GM10266 (cell line): ENCODE measurements at regions not wholly inside any gene's neighbourhood (a gene's known extent, or its start where the extent isn't known, plus 50 kb on each side); places are given as distances from the start of the nearest gene placed in this dataset.

Experiments used
- DNase-seq: peaks from one replicate; pipeline ENCODE4 v3.0.0; 2012; ENCODE audit errors: extremely low spot score
- CTCF ChIP-seq: IDR thresholded peaks from 2 replicates; pipeline ENCODE4 v1.5.1; 2012; ENCODE audit warnings: mild to moderate bottlenecking, low read depth; ENCODE audit not compliant: control insufficient read depth, insufficient read depth; ENCODE audit errors: missing control alignments

- DNase-seq: no peak
- no peak for TF ChIP-seq CTCF
These were observed 2463.1 kb downstream of the PCDH9 start for GRCh38 chr13:64767054-64767453.

GRCh38 chr13:64765636-64766035 is 2464.5 kb downstream of the PCDH9 start:
- no peak for TF ChIP-seq CTCF
- no peak for DNase-seq

- DNase-seq: no peak
These were observed 2471.5 kb downstream of the PCDH9 start for GRCh38 chr13:64758521-64759244.

GRCh38 chr13:64756621-64757020 is 2473.5 kb downstream of the PCDH9 start:
- DNase-seq: no peak
- no peak for TF ChIP-seq CTCF

More at GRCh38 chr13:64758521-64759244, 2471.5 kb downstream of the PCDH9 start:
- no peak for TF ChIP-seq CTCF

GRCh38 chr13:64755961-64756360 is 2474.2 kb downstream of the PCDH9 start:
- no peak for DNase-seq
- TF ChIP-seq CTCF: no peak

- DNase-seq: no peak
- TF ChIP-seq CTCF: no peak
These were observed 2476.7 kb downstream of the PCDH9 start for GRCh38 chr13:64753233-64754000.

GRCh38 chr13:64749301-64749700 is 2480.8 kb downstream of the PCDH9 start:
- no peak for DNase-seq
- TF ChIP-seq CTCF: no peak
